ENCODE measurements at regions not wholly inside any gene's neighbourhood (a gene's known extent, or its start where the extent isn't known, plus 50 kb on each side); places are given as distances from the start of the nearest gene placed in this dataset.
"Not testable (repeated sequence)": the region's sequence is repeated elsewhere in the genome, so short reads cannot be mapped to it uniquely, and the experiment has no call there.

- no peak for DNase-seq
Observed at GRCh38 chr2:8225798-8226197, 456.1 kb upstream of the ID2 start.

DNA sequence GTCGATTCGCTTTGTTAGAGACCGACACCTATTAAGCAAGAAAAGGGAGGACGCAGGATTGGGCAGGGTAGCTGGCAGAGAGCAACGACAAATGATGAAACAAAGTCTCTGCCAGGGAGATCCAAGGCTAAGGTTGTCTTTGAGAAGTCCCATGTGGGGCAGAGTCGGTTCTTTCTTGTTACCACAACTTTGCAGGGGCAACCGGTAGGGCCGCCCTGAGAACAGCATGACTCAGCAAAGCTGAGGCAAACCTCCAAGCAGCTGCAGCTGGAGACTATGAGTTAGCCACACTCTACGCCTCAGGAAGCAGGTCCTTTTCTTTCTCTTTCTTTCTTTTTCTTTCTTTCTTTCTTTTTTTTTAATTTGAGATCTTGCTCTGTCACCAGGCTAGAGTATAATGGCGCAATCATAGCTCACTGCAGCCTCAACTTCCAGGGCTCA, 452.3 kb upstream of the ID2 start:
- DNase-seq = no peak

GRCh38 chr2:8230466-8230865, 451.4 kb upstream of the ID2 start:
- no peak for DNase-seq

DNA sequence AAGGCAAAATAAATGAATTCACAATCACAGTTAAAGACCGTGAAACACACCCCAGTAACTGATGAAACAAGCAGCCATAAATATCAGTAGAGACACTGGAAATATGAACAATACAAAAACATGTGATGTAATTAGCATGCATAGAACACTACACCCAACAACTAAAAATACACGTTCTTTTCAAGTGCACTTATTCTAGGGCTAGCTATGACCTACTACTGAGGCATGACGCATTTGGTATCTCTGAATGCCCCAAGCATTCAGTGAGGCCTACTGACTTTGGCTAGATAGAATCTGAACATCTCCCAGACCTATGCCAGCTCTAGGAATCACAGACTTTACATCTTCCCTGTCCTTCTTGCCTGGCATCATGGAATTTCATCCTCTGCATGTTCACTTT, 450.0 kb upstream of the ID2 start:
- no peak for DNase-seq

GRCh38 chr2:8232871-8233270, 449.0 kb upstream of the ID2 start:
- no peak for DNase-seq

- DNase-seq = no peak
Observed at GRCh38 chr2:8234253-8234652, 447.6 kb upstream of the ID2 start.

DNA sequence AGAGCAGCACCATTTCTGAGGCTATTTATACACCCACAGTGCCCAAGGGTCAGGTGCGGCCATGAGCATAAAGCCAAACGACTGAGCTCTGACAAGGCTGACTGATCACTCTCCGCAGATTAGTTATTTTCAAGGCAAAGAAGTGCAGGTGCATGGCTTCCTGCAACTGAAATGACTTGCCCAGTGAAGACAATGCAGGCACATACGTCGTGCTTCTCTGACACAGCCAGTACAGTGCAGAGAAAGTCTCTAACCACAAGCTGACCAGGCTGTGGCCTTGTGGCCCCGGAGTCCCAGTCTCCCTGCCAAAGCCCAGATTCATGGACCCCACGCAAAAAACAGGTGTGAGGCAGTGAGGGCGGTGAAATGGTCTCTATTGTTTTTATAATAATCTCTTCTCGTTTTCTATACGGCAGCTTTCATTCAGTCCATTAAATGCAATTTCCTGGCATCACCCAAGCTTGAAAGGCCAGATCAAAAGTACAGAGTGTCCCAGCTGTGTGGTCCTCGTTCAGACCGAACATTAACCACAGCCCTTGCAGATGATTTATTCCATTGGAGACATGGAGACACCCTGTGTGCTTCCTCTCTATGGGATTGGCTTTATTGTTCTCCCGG, 447.0 kb upstream of the ID2 start:
- DNase-seq = no peak

DNA sequence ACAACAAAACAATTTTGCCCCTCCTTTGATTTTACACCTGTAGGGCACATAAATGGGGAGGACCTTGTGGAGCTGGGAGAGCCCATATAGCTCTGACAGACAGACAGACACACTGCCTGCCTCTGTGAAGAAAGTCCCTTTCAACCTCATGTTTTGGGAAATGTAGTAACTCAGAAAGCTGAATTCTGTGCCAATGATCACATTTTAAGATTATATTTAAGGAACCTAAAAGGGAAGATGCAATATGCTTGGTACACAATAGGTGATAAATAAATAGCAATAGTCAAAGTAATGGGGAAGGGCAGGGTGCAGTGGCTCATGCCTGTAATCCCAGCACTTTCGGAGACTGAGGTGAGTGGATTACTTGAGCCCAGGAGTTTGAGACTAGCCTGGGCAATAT, 446.4 kb upstream of the ID2 start:
- DNase-seq = no peak

DNA sequence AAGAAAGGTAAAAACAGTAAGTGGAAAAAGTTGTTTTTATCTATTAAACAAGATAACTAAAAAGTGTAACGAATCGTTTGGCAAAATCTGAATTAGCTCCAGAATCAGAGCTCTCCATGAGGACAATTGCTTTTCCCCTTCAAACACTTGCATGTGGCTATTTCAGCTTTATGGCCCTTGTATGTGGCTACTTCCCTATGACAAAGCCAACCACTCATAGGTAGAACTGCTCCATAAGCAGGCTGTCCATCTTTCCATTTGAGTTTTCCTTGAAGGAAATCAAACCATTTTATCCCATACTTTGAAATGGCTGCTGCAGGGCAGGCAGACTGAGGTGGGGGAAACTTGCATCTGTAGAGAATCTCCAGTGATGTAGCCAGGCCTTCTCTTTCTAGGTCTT, 445.5 kb upstream of the ID2 start:
- DNase-seq = no peak

DNA sequence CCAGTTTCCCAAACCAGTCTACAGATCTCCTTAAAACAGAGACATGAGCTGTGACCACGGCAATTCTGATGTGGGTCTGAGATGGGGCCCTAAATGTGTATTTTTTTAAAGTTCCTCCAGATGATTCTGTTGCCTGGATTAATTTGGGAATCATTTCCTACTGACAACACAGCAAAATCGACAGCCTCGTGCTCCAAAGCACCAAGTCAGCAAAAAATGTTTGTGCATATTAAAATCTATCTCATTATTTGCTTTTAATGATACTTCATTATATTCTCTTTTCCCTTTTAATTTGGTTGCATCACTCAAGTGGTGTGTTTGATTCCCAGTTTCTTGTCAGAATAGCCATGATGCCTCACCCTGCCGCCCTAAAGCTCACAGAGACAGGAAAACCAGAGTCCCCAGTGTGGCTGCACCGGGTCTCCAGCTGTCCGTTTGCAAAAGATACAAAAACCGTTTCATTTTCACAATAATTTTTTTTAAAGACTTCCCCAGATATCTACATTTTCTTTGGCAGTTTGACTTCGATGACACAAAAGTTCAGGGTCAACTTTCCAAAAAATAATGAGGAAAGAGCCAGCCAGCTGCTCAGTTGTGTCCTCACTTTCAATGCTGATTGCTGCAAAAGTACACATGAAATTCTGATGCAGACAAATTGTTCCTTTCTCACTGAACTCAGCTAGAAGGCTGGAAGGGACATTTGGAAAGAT, 443.2 kb upstream of the ID2 start:
- no peak for DNase-seq

- no peak for DNase-seq
Observed at GRCh38 chr2:8239531-8240088, 442.2 kb upstream of the ID2 start.

DNA sequence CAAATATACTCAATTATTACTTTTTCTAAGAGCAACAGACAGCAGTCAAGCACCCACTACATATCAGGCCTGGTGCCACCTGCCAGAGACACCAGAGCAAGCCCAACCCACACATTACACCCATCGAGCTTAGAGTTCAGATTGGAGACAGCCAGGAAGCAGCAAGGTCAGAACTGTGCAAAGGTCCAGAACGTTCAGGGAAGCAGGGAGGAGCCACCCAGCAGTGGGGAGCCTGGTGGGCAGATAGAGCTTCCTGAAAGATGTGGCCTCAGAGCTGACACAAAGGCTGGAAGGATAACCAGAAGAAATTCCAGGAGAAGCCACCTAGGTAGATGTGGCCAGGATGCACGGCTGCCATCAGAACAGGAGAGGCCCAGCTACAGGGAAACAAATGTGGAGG, 440.5 kb upstream of the ID2 start:
- DNase-seq = no peak

DNA sequence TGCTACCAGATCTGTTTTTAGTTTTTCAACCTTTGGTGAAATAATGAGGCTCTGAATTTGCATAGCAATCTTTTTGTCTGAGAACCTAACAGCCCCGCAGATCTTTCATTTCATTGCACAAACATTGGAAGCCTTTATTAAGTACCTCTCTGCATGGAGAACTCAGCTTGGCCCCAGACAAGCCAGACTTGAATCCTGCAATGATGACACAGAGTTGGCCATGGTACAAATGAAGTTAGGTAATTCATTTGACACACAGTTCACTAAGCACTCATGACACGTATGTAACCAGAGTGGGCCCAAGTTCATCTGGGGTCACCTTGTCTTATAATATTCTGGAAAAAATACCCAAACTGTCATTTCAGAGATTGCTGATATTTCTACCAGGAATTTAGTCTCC, 439.1 kb upstream of the ID2 start:
- no peak for DNase-seq

GRCh38 chr2:8243748-8244400, 438.0 kb upstream of the ID2 start:
- DNase-seq = no peak

GRCh38 chr2:8244639-8245038, 437.2 kb upstream of the ID2 start:
- no peak for DNase-seq

DNA sequence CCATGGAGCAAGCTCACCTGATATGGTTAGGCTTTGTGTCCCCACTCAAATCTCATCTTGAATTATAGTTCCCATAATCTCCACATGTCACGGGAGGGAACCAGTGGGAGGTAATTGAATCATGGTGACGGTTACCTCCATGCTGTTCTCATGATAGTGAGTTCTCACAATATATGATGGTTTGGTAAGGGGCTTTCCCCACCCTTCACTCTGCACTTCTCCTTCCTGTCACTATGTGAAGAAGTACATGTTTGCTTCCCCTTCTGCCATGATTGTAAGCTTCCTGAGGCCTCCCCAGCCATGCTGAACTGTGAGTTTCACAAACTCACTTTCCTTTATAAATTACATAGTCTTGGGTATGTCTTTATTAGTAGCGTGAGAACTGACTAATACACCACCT, 435.7 kb upstream of the ID2 start:
- DNase-seq = no peak

GRCh38 chr2:8247905-8248622, 433.8 kb upstream of the ID2 start:
- no peak for DNase-seq

DNA sequence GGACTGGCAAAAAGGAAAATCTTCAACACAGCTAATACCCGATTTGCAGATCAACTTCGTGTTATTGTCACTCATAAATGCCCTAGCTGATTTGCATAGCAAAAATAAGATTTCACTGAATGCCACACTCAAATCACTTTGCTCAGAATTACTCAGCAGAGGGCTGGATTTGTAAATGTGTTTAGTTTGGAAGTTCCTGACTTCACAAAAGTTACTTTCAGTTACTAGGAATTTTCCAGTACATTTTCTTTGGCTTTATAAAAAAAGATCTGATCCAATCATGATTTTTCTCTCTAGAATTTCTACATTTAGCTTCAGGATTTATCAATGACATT, 433.3 kb upstream of the ID2 start:
- DNase-seq = no peak

DNA sequence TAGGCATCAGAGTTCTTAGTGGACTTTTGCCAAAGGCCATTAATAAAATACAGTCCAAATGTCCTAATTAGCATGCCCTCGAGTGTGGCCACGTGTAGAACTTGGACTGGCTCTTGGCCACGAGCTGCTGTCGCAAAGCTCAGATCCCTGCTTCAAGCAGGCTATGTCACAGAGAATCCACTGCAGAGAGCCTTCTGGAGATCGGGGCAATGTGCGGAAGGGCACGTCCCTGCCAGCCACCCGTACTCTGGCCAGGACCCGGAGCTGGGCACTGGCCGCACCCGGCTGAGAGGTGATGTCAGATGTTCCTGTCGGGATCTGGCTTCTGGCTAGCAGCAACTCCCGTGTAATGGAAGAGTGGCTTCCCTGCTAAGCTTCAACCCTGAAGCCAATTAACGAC, 432.7 kb upstream of the ID2 start:
- DNase-seq = no peak

DNA sequence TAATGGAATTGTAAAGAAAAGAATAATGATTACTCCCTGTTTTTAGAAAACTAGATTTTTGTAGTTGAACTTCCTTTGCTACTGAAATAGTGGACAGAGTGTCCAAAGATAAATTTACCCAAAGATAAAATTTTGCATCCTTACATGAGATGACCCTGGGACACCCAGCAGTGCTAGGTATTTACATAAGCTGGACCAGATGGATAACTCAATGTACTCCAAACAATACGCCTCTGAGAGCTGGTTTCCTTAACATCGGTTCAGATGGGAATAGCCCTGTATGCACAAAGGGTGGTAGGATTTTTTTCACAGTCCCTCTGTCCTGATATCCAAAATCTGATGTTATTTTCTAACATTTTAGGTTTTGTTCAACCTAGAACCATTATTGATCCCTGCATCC, 432.1 kb upstream of the ID2 start:
- no peak for DNase-seq

GRCh38 chr2:8250290-8250689, 431.6 kb upstream of the ID2 start:
- not testable (repeated sequence) for DNase-seq

- DNase-seq = no peak
Observed at GRCh38 chr2:8251291-8251690, 430.6 kb upstream of the ID2 start.

DNA sequence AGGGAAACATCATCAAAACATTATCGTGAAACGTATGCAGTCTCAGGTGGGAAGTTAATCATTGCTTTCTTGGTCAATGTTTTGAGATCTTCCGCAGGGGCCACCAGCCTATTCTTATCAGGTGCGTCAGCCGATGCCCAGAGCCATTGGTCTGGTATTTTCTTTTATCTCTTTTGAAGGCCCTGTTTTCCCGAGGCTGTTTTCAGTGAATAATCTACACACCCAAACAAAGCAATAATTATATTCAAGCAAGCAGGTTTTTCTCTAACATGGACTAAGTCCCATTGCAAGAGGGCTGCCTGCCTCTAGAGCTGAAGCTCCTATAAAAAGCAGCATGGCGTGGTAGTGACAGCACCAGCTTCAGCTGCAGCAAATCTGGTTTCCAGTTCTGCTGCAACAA, 430.0 kb upstream of the ID2 start:
- no peak for DNase-seq
